ENCODE measurements at regions not wholly inside any gene's neighbourhood (a gene's known extent, or its start where the extent isn't known, plus 50 kb on each side); places are given as distances from the start of the nearest gene placed in this dataset.

GRCh38 chr19:31629579-31630363 lies 280.5 kb upstream of the TSHZ3 start:
- no peak for TF ChIP-seq EZH2 (optimal IDR thresholded peaks at IDR 0.05; ENCODE audit: low read depth, low read length)
- no peak for TF ChIP-seq EZH2phosphoT487 (IDR thresholded peaks at IDR 0.05; ENCODE audit: low read length)
- no peak for TF ChIP-seq CTCF (IDR thresholded peaks at IDR 0.05; ENCODE audit: low read length)
- Histone ChIP-seq H3K9ac (ENCODE audit: low read length) (no peak overlapping the region), H3K9me3 (replicated peaks; ENCODE audit: insufficient read depth, low read length) (no peaks in the 10 kb centered on the region), H3K4me3 (ENCODE audit: low read length) (no peak overlapping the region), H3K27ac (ENCODE audit: low read length) (no peak overlapping the region), H3K4me1 (ENCODE audit: low read length) (no peaks in the 10 kb centered on the region), H3K36me3 (replicated peaks; ENCODE audit: insufficient read depth, low read length) (no peaks in the 10 kb centered on the region), H2AFZ (ENCODE audit: low read length) (no peak overlapping the region), H3K4me2 (ENCODE audit: low read depth, low read length) (no peak overlapping the region), H3F3A (ENCODE audit: insufficient read depth, low read length) (no peaks in the 10 kb centered on the region), H3K9me2 (replicated peaks; ENCODE audit: insufficient read depth, low read length) (no peaks in the 10 kb centered on the region), H3K79me2 (ENCODE audit: low read length) (no peaks in the 10 kb centered on the region), H4K20me1 (ENCODE audit: insufficient read depth, low read length) (no peaks in the 10 kb centered on the region), H3K27me3 (replicated peaks; ENCODE audit: insufficient read depth, low read length) (peaks cover 35% of the 10 kb centered on the region)
- no peak for DNase-seq

- H3K79me2 ChIP-seq (ENCODE audit: low read length), result no peaks in the 10 kb centered on the region
- no peak overlapping the region for H3K4me2 ChIP-seq (ENCODE audit: low read depth, low read length)
- H3K27me3 ChIP-seq (replicated peaks; ENCODE audit: insufficient read depth, low read length), result peaks cover 28% of the 10 kb centered on the region
- no peak overlapping the region for H3K27ac ChIP-seq (ENCODE audit: low read length)
- H3K4me1 ChIP-seq (ENCODE audit: low read length), result no peaks in the 10 kb centered on the region
- no peak for DNase-seq
- H4K20me1 ChIP-seq (ENCODE audit: insufficient read depth, low read length), result no peaks in the 10 kb centered on the region
- H3K36me3 ChIP-seq (replicated peaks; ENCODE audit: insufficient read depth, low read length), result no peaks in the 10 kb centered on the region
- H3F3A ChIP-seq (ENCODE audit: insufficient read depth, low read length), result no peaks in the 10 kb centered on the region
- H3K4me3 ChIP-seq (ENCODE audit: low read length), result no peak overlapping the region
- TF ChIP-seq CTCF (IDR thresholded peaks at IDR 0.05; ENCODE audit: low read length) (no peak), EZH2phosphoT487 (IDR thresholded peaks at IDR 0.05; ENCODE audit: low read length) (no peak), EZH2 (optimal IDR thresholded peaks at IDR 0.05; ENCODE audit: low read depth, low read length) (no peak)
- H3K9ac ChIP-seq (ENCODE audit: low read length), result no peak overlapping the region
- no peak overlapping the region for H2AFZ ChIP-seq (ENCODE audit: low read length)
- H3K9me2 ChIP-seq (replicated peaks; ENCODE audit: insufficient read depth, low read length), result no peaks in the 10 kb centered on the region
- no peaks in the 10 kb centered on the region for H3K9me3 ChIP-seq (replicated peaks; ENCODE audit: insufficient read depth, low read length)
Measured at GRCh38 chr19:31633014-31633413, 283.8 kb upstream of the TSHZ3 start.

- Histone ChIP-seq H3K4me1 (ENCODE audit: low read length) (no peaks in the 10 kb centered on the region), H3K9me2 (replicated peaks; ENCODE audit: insufficient read depth, low read length) (no peaks in the 10 kb centered on the region), H3K4me2 (ENCODE audit: low read depth, low read length) (no peak overlapping the region), H3K4me3 (ENCODE audit: low read length) (no peak overlapping the region), H2AFZ (ENCODE audit: low read length) (no peak overlapping the region), H3K27ac (ENCODE audit: low read length) (no peak overlapping the region), H3K79me2 (ENCODE audit: low read length) (no peaks in the 10 kb centered on the region), H3K27me3 (replicated peaks; ENCODE audit: insufficient read depth, low read length) (no peaks in the 10 kb centered on the region; the same call in 1 of the 2 replicates), H3K9ac (ENCODE audit: low read length) (no peak overlapping the region), H3F3A (ENCODE audit: insufficient read depth, low read length) (no peaks in the 10 kb centered on the region), H3K9me3 (replicated peaks; ENCODE audit: insufficient read depth, low read length) (no peaks in the 10 kb centered on the region), H3K36me3 (replicated peaks; ENCODE audit: insufficient read depth, low read length) (no peaks in the 10 kb centered on the region), H4K20me1 (ENCODE audit: insufficient read depth, low read length) (no peaks in the 10 kb centered on the region)
- no peak for DNase-seq
- no peak for TF ChIP-seq EZH2phosphoT487 (IDR thresholded peaks at IDR 0.05; ENCODE audit: low read length)
- TF ChIP-seq CTCF (IDR thresholded peaks at IDR 0.05; ENCODE audit: low read length), result no peak
- TF ChIP-seq EZH2 (optimal IDR thresholded peaks at IDR 0.05; ENCODE audit: low read depth, low read length), result no peak
Measured at GRCh38 chr19:31639306-31639705, 290.1 kb upstream of the TSHZ3 start.

All from MM.1S (cell line).